Fibroblast of upper back skin (primary cell): ENCODE measurements at regions not wholly inside any gene's neighbourhood (a gene's known extent, or its start where the extent isn't known, plus 50 kb on each side); places are given as distances from the start of the nearest gene placed in this dataset.

Source experiments
- DNase-seq: peaks from one replicate; pipeline ENCODE4 v3.0.0-alpha.2; 2013

GRCh38 chr3:62982795-62983455 is 107.7 kb upstream of the CADPS start:
- DNase-seq, result no peak

- no peak for DNase-seq
Observed at GRCh38 chr3:62986061-62986460, 110.8 kb upstream of the CADPS start.

GRCh38 chr3:62987721-62988120 is 112.5 kb upstream of the CADPS start:
- no peak for DNase-seq

GRCh38 chr3:62990704-62991413 is 115.6 kb upstream of the CADPS start:
- DNase-seq, result no peak

- DNase-seq, result no peak
Observed at GRCh38 chr3:62992520-62992919, 117.3 kb upstream of the CADPS start.

GRCh38 chr3:62995119-62995518 is 119.9 kb upstream of the CADPS start:
- DNase-seq, result no peak

GRCh38 chr3:62995530-62995929 is 120.3 kb upstream of the CADPS start:
- no peak for DNase-seq

GRCh38 chr3:62997369-62997768 is 122.2 kb upstream of the CADPS start:
- DNase-seq, result no peak

- no peak for DNase-seq
Observed at GRCh38 chr3:62999158-62999557, 123.9 kb upstream of the CADPS start.

GRCh38 chr3:62999791-63000190 is 124.6 kb upstream of the CADPS start:
- DNase-seq, result no peak

- DNase-seq, result no peak
Observed at GRCh38 chr3:63004448-63004847, 129.2 kb upstream of the CADPS start.

- peak; percentile 55 for DNase-seq
Observed at GRCh38 chr3:63015614-63016309, 140.5 kb upstream of the CADPS start.

- DNase-seq, result no peak
Observed at GRCh38 chr3:63022114-63022513, 146.9 kb upstream of the CADPS start.

GRCh38 chr3:63026722-63027121 is 151.5 kb upstream of the CADPS start:
- DNase-seq, result no peak

- DNase-seq, result no peak
Observed at GRCh38 chr3:63029326-63029725, 154.1 kb upstream of the CADPS start.

- no peak for DNase-seq
Observed at GRCh38 chr3:63029921-63030320, 154.7 kb upstream of the CADPS start.

GRCh38 chr3:63030666-63031065 is 155.4 kb upstream of the CADPS start:
- no peak for DNase-seq

GRCh38 chr3:63032881-63033280 is 157.7 kb upstream of the CADPS start:
- DNase-seq, result peak; percentile 74

- peak; percentile 79 for DNase-seq
Observed at GRCh38 chr3:63034101-63034500, 158.9 kb upstream of the CADPS start.

GRCh38 chr3:63037116-63037515 is 161.9 kb upstream of the CADPS start:
- DNase-seq, result peak; percentile 47

GRCh38 chr3:63042833-63043232 is 167.6 kb upstream of the CADPS start:
- DNase-seq, result peak; percentile 71

GRCh38 chr3:63043631-63044030 is 168.4 kb upstream of the CADPS start:
- DNase-seq, result peak; percentile 72

- no peak for DNase-seq
Observed at GRCh38 chr3:63046152-63046551, 170.9 kb upstream of the CADPS start.

- no peak for DNase-seq
Observed at GRCh38 chr3:63046580-63046979, 171.4 kb upstream of the CADPS start.
